ENCODE measurements at regions not wholly inside any gene's neighbourhood (a gene's known extent, or its start where the extent isn't known, plus 50 kb on each side); places are given as distances from the start of the nearest gene placed in this dataset.
"Not testable (repeated sequence)": the region's sequence is repeated elsewhere in the genome, so short reads cannot be mapped to it uniquely, and the experiment has no call there.

- Histone ChIP-seq H3F3A (ENCODE audit: control insufficient read depth, insufficient read depth) (no peaks in the 10 kb centered on the region), H3K4me2 (ENCODE audit: low read length) (no peak overlapping the region), H3K4me1 (ENCODE audit: control insufficient read depth, low read length) (no peaks in the 10 kb centered on the region), H3K79me2 (ENCODE audit: control insufficient read depth, low read length) (no peaks in the 10 kb centered on the region), H3K9me3 (ENCODE audit: control insufficient read depth, insufficient read depth, low read length) (no peaks in the 10 kb centered on the region), H4K20me1 (ENCODE audit: control insufficient read depth, insufficient read depth, low read depth, low read length) (no peaks in the 10 kb centered on the region), H3K36me3 (ENCODE audit: control insufficient read depth, low read length) (no peaks in the 10 kb centered on the region), H3K4me3 (ENCODE audit: low read length) (no peak overlapping the region), H3K27ac (ENCODE audit: low read depth, low read length) (no peak overlapping the region), H3K27me3 (ENCODE audit: control insufficient read depth, low read length) (no peaks in the 10 kb centered on the region), H3K9me2 (replicated peaks; ENCODE audit: control insufficient read depth, low read length) (no peaks in the 10 kb centered on the region)
- TF ChIP-seq EZH2phosphoT487 (IDR thresholded peaks at IDR 0.05; ENCODE audit: borderline replicate concordance, low read length) = no peak
- no peak for TF ChIP-seq CTCF (IDR thresholded peaks at IDR 0.05; ENCODE audit: low read depth, low read length, poor library complexity, severe bottlenecking)
Observed at GRCh38 chr2:155574941-155575340, 757.6 kb downstream of the NR4A2 start.

GRCh38 chr2:155547571-155547970 is 785.0 kb downstream of the NR4A2 start:
- H3K27me3 ChIP-seq (ENCODE audit: control insufficient read depth, low read length) = no peaks in the 10 kb centered on the region
- no peaks in the 10 kb centered on the region for H3K9me3 ChIP-seq (ENCODE audit: control insufficient read depth, insufficient read depth, low read length)
- H3K27ac ChIP-seq (ENCODE audit: low read depth, low read length) = no peak overlapping the region
- no peaks in the 10 kb centered on the region for H4K20me1 ChIP-seq (ENCODE audit: control insufficient read depth, insufficient read depth, low read depth, low read length)
- no peak overlapping the region for H3K4me2 ChIP-seq (ENCODE audit: low read length)
- H3K79me2 ChIP-seq (ENCODE audit: control insufficient read depth, low read length) = no peaks in the 10 kb centered on the region
- H3K4me3 ChIP-seq (ENCODE audit: low read length) = no peak overlapping the region
- no peaks in the 10 kb centered on the region for H3K36me3 ChIP-seq (ENCODE audit: control insufficient read depth, low read length)
- H3K9me2 ChIP-seq (replicated peaks; ENCODE audit: control insufficient read depth, low read length) = no peaks in the 10 kb centered on the region
- H3K4me1 ChIP-seq (ENCODE audit: control insufficient read depth, low read length) = no peaks in the 10 kb centered on the region
- H3F3A ChIP-seq (ENCODE audit: control insufficient read depth, insufficient read depth) = no peaks in the 10 kb centered on the region
- TF ChIP-seq CTCF (IDR thresholded peaks at IDR 0.05; ENCODE audit: low read depth, low read length, poor library complexity, severe bottlenecking) (no peak), EZH2phosphoT487 (IDR thresholded peaks at IDR 0.05; ENCODE audit: borderline replicate concordance, low read length) (no peak)

- Histone ChIP-seq H3K27me3 (ENCODE audit: control insufficient read depth, low read length) (no peaks in the 10 kb centered on the region), H3K79me2 (ENCODE audit: control insufficient read depth, low read length) (no peaks in the 10 kb centered on the region), H3K4me2 (ENCODE audit: low read length) (no peak overlapping the region), H3K9me3 (ENCODE audit: control insufficient read depth, insufficient read depth, low read length) (no peaks in the 10 kb centered on the region), H3F3A (ENCODE audit: control insufficient read depth, insufficient read depth) (no peaks in the 10 kb centered on the region), H3K27ac (ENCODE audit: low read depth, low read length) (no peak overlapping the region), H3K4me3 (ENCODE audit: low read length) (no peak overlapping the region), H4K20me1 (ENCODE audit: control insufficient read depth, insufficient read depth, low read depth, low read length) (no peaks in the 10 kb centered on the region), H3K4me1 (ENCODE audit: control insufficient read depth, low read length) (no peaks in the 10 kb centered on the region), H3K36me3 (ENCODE audit: control insufficient read depth, low read length) (no peaks in the 10 kb centered on the region), H3K9me2 (replicated peaks; ENCODE audit: control insufficient read depth, low read length) (no peaks in the 10 kb centered on the region)
- TF ChIP-seq CTCF (IDR thresholded peaks at IDR 0.05; ENCODE audit: low read depth, low read length, poor library complexity, severe bottlenecking) = no peak
- TF ChIP-seq EZH2phosphoT487 (IDR thresholded peaks at IDR 0.05; ENCODE audit: borderline replicate concordance, low read length) = no peak
Observed at GRCh38 chr2:155546721-155547555, 785.6 kb downstream of the NR4A2 start.

GRCh38 chr2:155539028-155539427 is 793.5 kb downstream of the NR4A2 start:
- not testable (repeated sequence) for H3K4me3 ChIP-seq (ENCODE audit: low read length); H3F3A ChIP-seq (ENCODE audit: control insufficient read depth, insufficient read depth); H3K36me3 ChIP-seq (ENCODE audit: control insufficient read depth, low read length); H3K9me2 ChIP-seq (replicated peaks; ENCODE audit: control insufficient read depth, low read length); H3K9me3 ChIP-seq (ENCODE audit: control insufficient read depth, insufficient read depth, low read length); H3K27me3 ChIP-seq (ENCODE audit: control insufficient read depth, low read length); H3K4me2 ChIP-seq (ENCODE audit: low read length); H3K4me1 ChIP-seq (ENCODE audit: control insufficient read depth, low read length); H4K20me1 ChIP-seq (ENCODE audit: control insufficient read depth, insufficient read depth, low read depth, low read length); H3K79me2 ChIP-seq (ENCODE audit: control insufficient read depth, low read length); H3K27ac ChIP-seq (ENCODE audit: low read depth, low read length)

All from DOHH2 (cell line).